IMR-90 (cell line): ENCODE measurements at regions not wholly inside any gene's neighbourhood (a gene's known extent, or its start where the extent isn't known, plus 50 kb on each side); places are given as distances from the start of the nearest gene placed in this dataset.

Experiments used
- ATAC-seq: fragments of 200-7000 bp; cut with Tn5 transposase; 2 replicates; pipeline ENCODE4 v1.9.1; 2020; ENCODE audit warnings: low read depth, mild to moderate bottlenecking, moderate library complexity
- BruUV-seq: library from RNA; stranded (reverse); fragments of 400-500 nt; replicated peaks from 2 replicates; lab custom pipeline; 2021; lab: Mats Ljungman, UMichigan
- CTCF ChIA-PET: fragments of 300-600 bp; formaldehyde crosslinking; extraction: SDS; loops from one replicate; lab custom pipeline; 2021; ENCODE audit warnings: antibody characterized with exemption; lab: Yijun Ruan, JAX
- POLR2A ChIA-PET: fragments of 300-600 bp; sonication (Branson Sonifier 250); formaldehyde crosslinking; loops from one replicate; lab custom pipeline; 2022; ENCODE audit warnings: antibody characterized with exemption; ENCODE audit not compliant: unreplicated experiment; lab: Charles Lee
- DNase-seq: peaks from one replicate; pipeline ENCODE4 v3.0.0; 2013
- H2AFZ ChIP-seq: replicated peaks from 2 replicates; pipeline ENCODE3; 2013; ENCODE audit warnings: low read length, mild to moderate bottlenecking; ENCODE audit not compliant: poor library complexity
- H2AK5ac ChIP-seq: 2 replicates; pipeline ENCODE4 v1.6.1; 2013; ENCODE audit warnings: low read depth, low read length, inconsistent platforms
- H2AK9ac ChIP-seq: replicated peaks from 2 replicates; pipeline ENCODE3; 2013; ENCODE audit warnings: mild to moderate bottlenecking, low read depth, low read length, moderate library complexity; ENCODE audit not compliant: poor library complexity
- H2BK120ac ChIP-seq: 2 replicates; pipeline ENCODE4 v1.6.1; 2013; ENCODE audit warnings: low read depth, low read length, inconsistent platforms
- H2BK15ac ChIP-seq: 3 replicates; pipeline ENCODE4 v1.6.1; 2013; ENCODE audit warnings: low read depth, low read length, inconsistent platforms
- H2BK20ac ChIP-seq: 2 replicates; pipeline ENCODE4 v1.6.1; 2013; ENCODE audit warnings: low read depth, mild to moderate bottlenecking, inconsistent platforms, low read length, moderate library complexity
- H2BK5ac ChIP-seq: 2 replicates; pipeline ENCODE4 v1.6.1; 2013; ENCODE audit warnings: mild to moderate bottlenecking, low read depth, low read length, inconsistent platforms; ENCODE audit not compliant: poor library complexity, severe bottlenecking
- H3K14ac ChIP-seq: replicated peaks from 2 replicates; pipeline ENCODE4 v1.6.1; 2013; ENCODE audit warnings: low read depth, low read length, inconsistent platforms
- H3K18ac ChIP-seq: 2 replicates; pipeline ENCODE4 v1.6.1; 2013; ENCODE audit warnings: low read depth, low read length, control low read depth
- H3K23ac ChIP-seq: 2 replicates; pipeline ENCODE4 v1.6.1; 2013; ENCODE audit warnings: low read depth, low read length, inconsistent platforms
- H3K27ac ChIP-seq: 2 replicates; pipeline ENCODE4 v1.5.1; 2013; ENCODE audit warnings: mild to moderate bottlenecking, control low read depth, low read length; ENCODE audit not compliant: insufficient read depth
- H3K27me3 ChIP-seq: 2 replicates; pipeline ENCODE4 v1.6.1; 2013; ENCODE audit warnings: low read length; ENCODE audit not compliant: control insufficient read depth, insufficient read depth
- H3K36me3 ChIP-seq: 2 replicates; pipeline ENCODE4 v1.6.1; 2013; ENCODE audit warnings: low read length, mixed read lengths; ENCODE audit not compliant: control insufficient read depth, insufficient read depth
- H3K4ac ChIP-seq: 2 replicates; pipeline ENCODE4 v1.6.1; 2013; ENCODE audit warnings: low read depth, low read length, inconsistent platforms
- H3K4me1 ChIP-seq: 2 replicates; pipeline ENCODE4 v1.6.1; 2013; ENCODE audit warnings: low read length, mixed read lengths; ENCODE audit not compliant: control insufficient read depth, insufficient read depth
- H3K4me2 ChIP-seq: 2 replicates; pipeline ENCODE4 v1.6.1; 2013; ENCODE audit warnings: low read depth, mild to moderate bottlenecking, control low read depth, low read length, moderate library complexity
- H3K4me3 ChIP-seq: 2 replicates; pipeline ENCODE4 v1.5.1; 2013; ENCODE audit warnings: low read depth, mild to moderate bottlenecking, control low read depth, low read length, moderate library complexity; ENCODE audit not compliant: insufficient read depth
- H3K56ac ChIP-seq: 2 replicates; pipeline ENCODE4 v1.6.1; 2013; ENCODE audit warnings: low read length, inconsistent platforms; ENCODE audit not compliant: insufficient read depth; ENCODE audit errors: extremely low read depth
- H3K79me1 ChIP-seq, 2 experiments: 2 replicates each; pipeline ENCODE4 v1.6.1; 2013; ENCODE audit warnings: low read length in 2 of 2, inconsistent platforms in 1 of 2, low read depth in 1 of 2
- H3K9ac ChIP-seq: 2 replicates; pipeline ENCODE4 v1.6.1; 2013; ENCODE audit warnings: low read depth, low read length, control low read depth
- H3K9me1 ChIP-seq: 2 replicates; pipeline ENCODE4 v1.6.1; 2013; ENCODE audit warnings: low read length, inconsistent platforms; ENCODE audit not compliant: insufficient read depth
- H3K9me3 ChIP-seq: 2 replicates; pipeline ENCODE4 v1.6.1; 2013; ENCODE audit warnings: low read length; ENCODE audit not compliant: control insufficient read depth, insufficient read depth
- H4K20me1 ChIP-seq: 2 replicates; pipeline ENCODE4 v1.6.1; 2013; ENCODE audit warnings: low read length, inconsistent platforms; ENCODE audit not compliant: insufficient read depth
- H4K5ac ChIP-seq: 2 replicates; pipeline ENCODE4 v1.6.1; 2013; ENCODE audit warnings: mild to moderate bottlenecking, low read depth, low read length, control low read depth
- H4K8ac ChIP-seq, 2 experiments: 2 replicates each; pipeline ENCODE4 v1.6.1; 2013; ENCODE audit warnings: low read depth in 2 of 2, low read length in 2 of 2, control low read depth in 1 of 2, inconsistent platforms in 1 of 2
- H4K91ac ChIP-seq: 2 replicates; pipeline ENCODE4 v1.6.1; 2013; ENCODE audit warnings: low read depth, low read length, inconsistent platforms; ENCODE audit not compliant: insufficient read depth
- BHLHE40 ChIP-seq: fragments of 150-350 bp; IDR thresholded peaks from 2 replicates; pipeline ENCODE4 v1.6.1; 2016; ENCODE audit warnings: mild to moderate bottlenecking, low read depth, low read length
- CEBPB ChIP-seq: IDR thresholded peaks from 2 replicates; pipeline ENCODE4 v1.6.1; 2012; ENCODE audit warnings: low read depth, low read length, improper control_type of control experiment
- CHD1 ChIP-seq: IDR thresholded peaks from 2 replicates; pipeline ENCODE4 v1.6.1; 2012; ENCODE audit warnings: low read depth, low read length, improper control_type of control experiment
- ELK1 ChIP-seq: fragments of 150-350 bp; IDR thresholded peaks from 2 replicates; pipeline ENCODE4 v1.6.1; 2016; ENCODE audit warnings: low read depth, mild to moderate bottlenecking, low read length, moderate library complexity, borderline replicate concordance
- FOS ChIP-seq: fragments of 150-350 bp; IDR thresholded peaks from 2 replicates; pipeline ENCODE4 v1.6.1; 2016; ENCODE audit warnings: low read depth, low read length
- MAFK ChIP-seq: IDR thresholded peaks from 2 replicates; pipeline ENCODE4 v1.6.1; 2012; ENCODE audit warnings: low read depth, low read length, improper control_type of control experiment
- MAZ ChIP-seq: IDR thresholded peaks from 2 replicates; pipeline ENCODE4 v1.6.1; 2012; ENCODE audit warnings: low read depth, mild to moderate bottlenecking, low read length, improper control_type of control experiment, moderate library complexity, borderline replicate concordance
- MXI1 ChIP-seq: IDR thresholded peaks from 2 replicates; pipeline ENCODE4 v1.6.1; 2012; ENCODE audit warnings: low read depth, mild to moderate bottlenecking, low read length, moderate library complexity, borderline replicate concordance
- NFE2L2 ChIP-seq: fragments of 150-350 bp; IDR thresholded peaks from 2 replicates; pipeline ENCODE4 v1.6.1; 2016; ENCODE audit warnings: low read depth, mild to moderate bottlenecking, low read length
- POLR2A ChIP-seq: IDR thresholded peaks from 2 replicates; pipeline ENCODE4 v1.6.1; 2012; ENCODE audit warnings: mild to moderate bottlenecking, low read depth, low read length
- RAD21 ChIP-seq: IDR thresholded peaks from 2 replicates; pipeline ENCODE4 v1.6.1; 2012; ENCODE audit warnings: low read length, improper control_type of control experiment
- RCOR1 ChIP-seq: IDR thresholded peaks from 2 replicates; pipeline ENCODE4 v1.6.1; 2012; ENCODE audit warnings: mild to moderate bottlenecking, low read length, improper control_type of control experiment; ENCODE audit not compliant: insufficient replicate concordance
- RFX5 ChIP-seq: IDR thresholded peaks from 2 replicates; pipeline ENCODE4 v1.8.0; 2012; ENCODE audit warnings: low read depth, mild to moderate bottlenecking, low read length, moderate library complexity
- SMC3 ChIP-seq: fragments of 150-350 bp; IDR thresholded peaks from 2 replicates; pipeline ENCODE4 v1.6.1; 2016; ENCODE audit warnings: low read depth, mild to moderate bottlenecking, antibody characterized with exemption, low read length, moderate library complexity
- USF2 ChIP-seq: fragments of 150-350 bp; IDR thresholded peaks from 2 replicates; pipeline ENCODE4 v1.6.1; 2017; ENCODE audit warnings: mild to moderate bottlenecking, antibody characterized with exemption, low read length, low read depth
- WGBS, 2 experiments: methylation state at CpG; one replicate each; pipeline versions ENCODE4 v1.1.5 to v1.1.7; 2013; ENCODE audit warnings: missing lambda C conversion rate in 2 of 2; ENCODE audit not compliant: insufficient read length in 1 of 2; ENCODE audit errors: extremely low coverage in 2 of 2; 5-methylcytosine and 5-hydroxymethylcytosine counted together
- dilution Hi-C: fragments of 300-500 bp; cut with HindIII; formaldehyde crosslinking; loops from one replicate; pipeline ENCODE4 v1.14.3; 2018; ENCODE audit warnings: low sequenced_read_pairs; ENCODE audit not compliant: unreplicated experiment
- in situ Hi-C: fragments of 300-500 bp; cut with MboI; formaldehyde crosslinking; loops from 3 replicates; pipeline ENCODE4 v1.14.3; 2019; ENCODE audit warnings: low sequenced_read_pairs, inconsistent platforms, mixed read lengths
- intact Hi-C: fragments of 100-400 bp; cut with micrococcal nuclease; formaldehyde crosslinking; loops from 2 replicates; pipeline ENCODE4 v1.10.0; 2022
- TF ChIP-seq, protein P1 (sequence below): conservative IDR thresholded peaks from 2 replicates; pipeline ENCODE4 v1.5.1; 2012; ENCODE audit warnings: mild to moderate bottlenecking, low read depth, low read length, improper control_type of control experiment

- dilution Hi-C loops, result no loop called here
- Histone ChIP-seq H2AK5ac (no peak overlapping the region), H3K18ac (no peak overlapping the region), H4K5ac (no peak overlapping the region), H2BK20ac (no peak overlapping the region), H3K27me3 (no peaks in the 10 kb centered on the region), H2AK9ac (no peak overlapping the region), H3K23ac (no peak overlapping the region), H3K14ac (no peak overlapping the region), H3K36me3 (no peaks in the 10 kb centered on the region), H3K27ac (no peak overlapping the region), H3K9me1 (no peaks in the 10 kb centered on the region), H3K79me1 (no peaks in the 10 kb centered on the region), H4K20me1 (no peaks in the 10 kb centered on the region), H3K4me2 (no peak overlapping the region), H3K4me1 (no peaks in the 10 kb centered on the region), H3K4me3 (no peak overlapping the region), H2BK15ac (no peak overlapping the region), H2BK5ac (no peak overlapping the region), H3K9ac (no peak overlapping the region), H2AFZ (no peak overlapping the region), H4K8ac (no peak overlapping the region), H2BK120ac (no peak overlapping the region), H3K56ac (no peak overlapping the region), H4K91ac (no peak overlapping the region), H3K9me3 (no peaks in the 10 kb centered on the region), H3K4ac (no peak overlapping the region)
- intact Hi-C loops, result no loop called here
- in situ Hi-C loops, result no loop called here
- no TSS peak for BruUV-seq
- TF ChIP-seq RAD21 (no peak), NFE2L2 (no peak), ELK1 (no peak), CEBPB (no peak), RFX5 (no peak), POLR2A (no peak), SMC3 (no peak), FOS (no peak), RCOR1 (no peak), CHD1 (no peak), USF2 (no peak), MXI1 (no peak), MAFK (no peak), BHLHE40 (no peak), MAZ (no peak)
- TF ChIP-seq, protein P1, sequence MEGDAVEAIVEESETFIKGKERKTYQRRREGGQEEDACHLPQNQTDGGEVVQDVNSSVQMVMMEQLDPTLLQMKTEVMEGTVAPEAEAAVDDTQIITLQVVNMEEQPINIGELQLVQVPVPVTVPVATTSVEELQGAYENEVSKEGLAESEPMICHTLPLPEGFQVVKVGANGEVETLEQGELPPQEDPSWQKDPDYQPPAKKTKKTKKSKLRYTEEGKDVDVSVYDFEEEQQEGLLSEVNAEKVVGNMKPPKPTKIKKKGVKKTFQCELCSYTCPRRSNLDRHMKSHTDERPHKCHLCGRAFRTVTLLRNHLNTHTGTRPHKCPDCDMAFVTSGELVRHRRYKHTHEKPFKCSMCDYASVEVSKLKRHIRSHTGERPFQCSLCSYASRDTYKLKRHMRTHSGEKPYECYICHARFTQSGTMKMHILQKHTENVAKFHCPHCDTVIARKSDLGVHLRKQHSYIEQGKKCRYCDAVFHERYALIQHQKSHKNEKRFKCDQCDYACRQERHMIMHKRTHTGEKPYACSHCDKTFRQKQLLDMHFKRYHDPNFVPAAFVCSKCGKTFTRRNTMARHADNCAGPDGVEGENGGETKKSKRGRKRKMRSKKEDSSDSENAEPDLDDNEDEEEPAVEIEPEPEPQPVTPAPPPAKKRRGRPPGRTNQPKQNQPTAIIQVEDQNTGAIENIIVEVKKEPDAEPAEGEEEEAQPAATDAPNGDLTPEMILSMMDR, result no peak
- no peak for DNase-seq
- no peak for ATAC-seq
- WGBS, 2 experiments, result no CpG with 5 or more reads among the region's 2 CpGs
- ChIA-PET CTCF (interaction anchor here (0.9 kb wide), 1 partner anchor 10 kb away, joined by 3 read pairs; no protein-coding TSS in a partner anchor), POLR2A (no interaction called here)
Observed at GRCh38 chr14:79989990-79990389, 221.3 kb downstream of the DIO2 start.
